ENCODE measurements at regions not wholly inside any gene's neighbourhood (a gene's known extent, or its start where the extent isn't known, plus 50 kb on each side); places are given as distances from the start of the nearest gene placed in this dataset.

GRCh38 chr3:30069056-30069455 lies 537.3 kb upstream of the TGFBR2 start:
- DNase-seq (ENCODE audit: low spot score): no peak

GRCh38 chr3:30073040-30073439 lies 533.4 kb upstream of the TGFBR2 start:
- DNase-seq (ENCODE audit: low spot score): no peak

GRCh38 chr3:30073622-30074021 lies 532.8 kb upstream of the TGFBR2 start:
- DNase-seq (ENCODE audit: low spot score): no peak

DNA sequence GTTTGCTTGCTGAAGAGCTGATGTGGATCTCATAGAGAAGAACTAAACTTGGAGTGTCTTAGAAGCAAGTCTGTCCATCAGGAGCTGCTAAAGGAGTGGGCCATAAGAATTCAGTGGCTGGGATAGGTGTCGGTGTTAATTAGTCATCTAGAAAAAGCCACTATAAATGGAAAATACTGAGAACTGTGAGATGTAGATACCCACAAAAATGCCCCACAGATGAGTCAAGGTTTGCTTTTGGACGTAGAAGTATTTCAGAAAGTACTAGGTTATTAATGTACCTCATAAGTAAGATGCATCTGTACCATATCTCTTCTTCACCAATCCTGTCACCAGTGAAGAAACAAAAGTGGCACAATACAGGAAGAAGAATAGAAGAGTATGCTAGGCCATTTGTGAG lies 530.9 kb upstream of the TGFBR2 start:
- DNase-seq (ENCODE audit: low spot score): no peak

- DNase-seq (ENCODE audit: low spot score): no peak
These were observed 529.5 kb upstream of the TGFBR2 start for GRCh38 chr3:30076899-30077298.

DNA sequence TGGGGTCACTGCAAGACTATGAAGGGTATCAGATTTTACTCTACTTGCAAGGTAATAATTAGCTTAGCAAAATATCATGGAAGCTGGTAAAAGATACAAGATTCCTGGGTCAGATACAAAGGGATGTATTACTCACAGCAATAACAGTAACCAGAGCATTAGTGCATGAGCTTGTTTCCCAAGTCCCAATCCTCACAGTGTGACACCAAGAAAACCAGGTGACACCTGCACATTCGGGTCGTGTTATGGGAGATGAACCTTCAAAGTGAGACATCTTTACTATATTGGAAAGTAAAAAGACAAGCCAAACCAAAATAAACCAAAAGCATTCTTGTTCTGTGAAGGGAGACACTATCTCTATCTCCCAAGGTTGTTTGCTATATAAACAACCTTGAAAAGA lies 528.7 kb upstream of the TGFBR2 start:
- DNase-seq (ENCODE audit: low spot score): no peak

GRCh38 chr3:30078736-30079135 lies 527.7 kb upstream of the TGFBR2 start:
- DNase-seq (ENCODE audit: low spot score): no peak

GRCh38 chr3:30081904-30082303 lies 524.5 kb upstream of the TGFBR2 start:
- no peak for DNase-seq (ENCODE audit: low spot score)

DNA sequence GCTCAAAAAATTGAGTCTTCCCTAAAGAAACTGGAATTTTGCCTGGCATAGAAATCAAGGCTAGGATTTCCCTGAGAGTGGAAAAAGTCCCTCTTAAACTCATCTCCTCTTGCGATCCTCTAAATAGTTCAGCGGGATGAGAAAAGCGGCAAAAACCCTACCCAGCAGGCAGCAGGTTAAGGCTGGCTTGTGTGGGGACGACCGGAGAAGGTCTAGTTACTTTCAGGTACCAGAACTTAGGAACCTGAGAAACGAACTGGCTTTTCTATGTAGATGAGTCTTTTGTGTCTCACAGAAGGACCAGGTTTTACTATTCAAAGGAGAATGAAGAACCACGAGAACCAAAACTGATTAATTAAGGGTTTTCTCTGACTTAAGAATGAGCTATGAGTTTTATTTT lies 523.7 kb upstream of the TGFBR2 start:
- no peak for DNase-seq (ENCODE audit: low spot score)

- no peak for DNase-seq (ENCODE audit: low spot score)
These were observed 523.1 kb upstream of the TGFBR2 start for GRCh38 chr3:30083315-30083714.

DNA sequence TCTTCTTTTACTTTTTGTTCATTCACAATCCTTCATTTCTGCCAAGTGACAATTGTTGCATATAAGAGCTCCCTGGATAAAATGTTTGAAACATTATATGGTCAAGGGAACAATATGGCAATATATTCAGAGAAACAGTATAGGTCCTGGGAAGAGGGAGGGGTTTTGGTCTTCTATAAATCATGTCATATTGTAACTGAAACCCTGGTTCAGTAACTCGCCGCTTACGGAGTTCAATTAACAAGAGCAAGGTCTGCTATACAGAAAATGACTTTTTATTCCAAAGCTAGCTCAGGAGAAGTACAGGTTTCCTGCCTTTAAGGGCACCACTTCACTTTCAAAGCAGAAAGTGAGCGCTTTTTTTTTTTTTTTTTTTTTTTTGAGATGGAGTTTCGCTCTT lies 522.1 kb upstream of the TGFBR2 start:
- no peak for DNase-seq (ENCODE audit: low spot score)

DNA sequence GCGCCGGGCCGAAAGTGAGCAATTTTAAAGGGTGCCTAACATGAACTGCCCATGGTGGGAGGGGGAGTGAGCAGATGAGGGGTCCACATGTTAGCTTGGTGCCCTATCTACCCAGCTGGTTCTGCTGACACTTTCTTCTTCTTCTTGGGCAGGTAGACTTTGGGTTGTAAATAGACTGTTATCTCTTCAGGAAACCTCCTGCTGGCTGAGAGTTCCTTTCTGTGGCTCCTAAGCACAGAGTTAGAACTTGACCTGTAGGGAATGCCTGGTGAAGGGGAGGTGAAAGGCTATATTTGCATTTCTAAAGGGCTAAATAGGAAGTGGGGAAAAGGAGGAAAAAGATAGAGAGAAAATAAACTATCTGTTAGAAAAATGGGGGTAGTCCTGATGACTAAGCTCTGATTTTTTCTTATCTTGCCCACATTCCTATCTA lies 521.4 kb upstream of the TGFBR2 start:
- DNase-seq (ENCODE audit: low spot score): no peak

DNA sequence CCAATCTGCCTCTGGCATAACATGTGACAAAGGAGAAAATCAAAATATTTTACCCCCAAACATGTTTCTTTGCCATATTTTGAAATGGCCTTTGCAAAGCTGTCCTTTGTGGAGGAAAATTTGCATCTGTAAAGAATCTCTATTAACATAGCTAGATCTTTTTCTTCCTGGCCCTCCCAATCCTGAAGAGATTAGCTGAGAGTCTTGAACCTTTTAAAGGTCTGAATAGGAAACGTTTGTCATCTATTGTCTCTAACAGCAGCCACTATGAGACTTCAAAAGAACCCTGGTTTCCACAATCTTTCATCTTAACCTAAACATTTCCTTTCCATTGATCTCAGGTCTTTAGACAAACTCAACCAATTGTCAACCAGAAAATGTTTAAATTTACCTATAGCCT lies 520.9 kb upstream of the TGFBR2 start:
- no peak for DNase-seq (ENCODE audit: low spot score)

- DNase-seq (ENCODE audit: low spot score): no peak
These were observed 514.7 kb upstream of the TGFBR2 start for GRCh38 chr3:30091686-30092085.

DNA sequence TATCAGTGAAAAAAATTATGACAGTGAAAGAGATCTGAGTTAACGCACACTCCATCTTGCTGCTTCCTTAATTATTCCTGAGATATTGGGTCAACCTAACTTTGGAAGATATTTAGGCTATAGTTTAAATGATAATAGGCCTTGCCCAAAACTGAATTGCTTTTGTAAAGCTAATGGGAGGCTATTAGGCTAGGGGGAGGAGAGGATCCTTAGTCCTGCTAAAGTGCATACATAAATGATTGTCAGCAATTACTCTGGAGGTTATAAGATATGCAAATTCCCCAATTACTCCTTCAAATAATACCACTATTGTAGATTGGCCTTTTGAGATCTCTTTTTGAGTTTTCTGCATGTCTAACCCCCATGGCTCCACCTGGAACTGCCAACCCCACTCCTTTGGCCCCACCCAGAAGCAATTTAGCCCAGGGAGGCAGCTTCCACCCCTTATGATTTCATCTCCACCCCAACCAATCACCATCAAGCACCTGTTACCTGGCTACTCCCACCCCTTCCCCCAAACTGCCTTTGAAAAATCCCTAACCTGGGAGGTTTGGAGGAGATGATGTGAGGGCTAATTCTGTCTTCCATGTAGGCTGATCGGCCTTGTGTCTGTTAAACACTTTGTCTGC lies 509.3 kb upstream of the TGFBR2 start:
- DNase-seq (ENCODE audit: low spot score): no peak

DNA sequence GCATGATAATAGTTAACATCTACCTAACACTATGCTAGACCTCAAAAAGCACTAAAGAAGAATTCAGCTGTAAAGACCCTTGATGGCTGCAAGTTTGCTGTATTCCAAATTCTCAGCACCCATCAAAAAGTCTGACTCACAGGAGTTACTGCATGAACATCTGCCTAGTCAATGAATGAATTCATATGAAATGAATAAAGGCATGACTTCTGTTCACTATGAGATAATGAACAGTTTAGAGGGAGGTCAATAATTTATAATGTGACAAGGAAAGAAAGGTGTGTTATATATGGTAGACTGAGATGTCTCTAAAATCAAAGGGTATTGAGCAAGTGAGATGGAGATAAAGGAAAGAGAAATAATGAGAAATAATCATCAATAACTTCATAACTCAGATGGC lies 508.2 kb upstream of the TGFBR2 start:
- no peak for DNase-seq (ENCODE audit: low spot score)

GRCh38 chr3:30098653-30099455 lies 507.5 kb upstream of the TGFBR2 start:
- DNase-seq (ENCODE audit: low spot score): no peak

DNA sequence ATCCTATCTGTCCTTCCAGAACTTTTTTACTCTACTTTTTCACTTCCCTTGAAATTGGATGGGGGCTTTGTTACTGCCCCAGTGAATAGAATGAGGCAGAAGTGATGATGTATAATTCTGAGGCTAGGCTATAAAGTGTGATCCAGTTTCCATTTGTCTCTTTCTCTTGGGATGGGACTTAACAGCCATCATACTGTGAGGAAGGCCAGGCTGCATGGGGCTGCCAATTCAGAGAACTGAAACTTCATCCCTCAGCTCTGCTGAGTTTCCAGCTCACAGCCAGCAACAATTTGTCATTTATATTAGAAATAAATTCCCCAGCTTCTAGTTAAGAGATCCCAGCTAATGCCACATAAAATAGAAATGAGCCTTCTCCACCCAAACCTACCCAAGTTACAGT lies 504.0 kb upstream of the TGFBR2 start:
- no peak for DNase-seq (ENCODE audit: low spot score)

GRCh38 chr3:30103186-30103585 lies 503.2 kb upstream of the TGFBR2 start:
- no peak for DNase-seq (ENCODE audit: low spot score)

GRCh38 chr3:30107531-30107930 lies 498.9 kb upstream of the TGFBR2 start:
- DNase-seq (ENCODE audit: low spot score): no peak

- no peak for DNase-seq (ENCODE audit: low spot score)
These were observed 494.0 kb upstream of the TGFBR2 start for GRCh38 chr3:30112411-30112810.

DNA sequence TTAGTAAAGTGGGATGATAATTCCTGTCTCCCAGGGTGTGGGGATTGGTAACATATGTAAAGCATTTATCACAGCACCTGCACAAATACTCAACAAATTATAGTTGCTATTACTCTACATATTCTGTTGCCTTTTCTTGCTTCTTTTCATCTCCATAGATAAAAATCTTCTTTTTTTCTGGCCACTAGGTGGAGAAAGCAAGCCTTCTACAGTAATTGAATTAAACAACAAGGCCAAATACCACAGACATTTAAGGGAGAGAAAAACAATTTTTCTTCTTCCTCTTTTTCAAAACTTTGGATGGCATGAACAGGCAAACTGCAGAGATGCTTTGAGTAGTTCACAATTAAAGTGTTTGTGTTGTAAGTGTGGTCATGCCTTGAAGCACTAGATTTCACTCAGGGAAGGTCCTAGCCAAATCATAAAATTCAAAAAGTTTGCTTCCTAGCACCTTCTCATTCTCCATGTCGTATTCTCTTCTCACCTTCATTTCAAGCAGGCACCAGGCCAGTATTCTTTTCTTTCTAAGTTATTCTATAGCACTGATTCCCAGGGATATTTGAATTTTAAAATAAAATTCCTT lies 493.4 kb upstream of the TGFBR2 start:
- DNase-seq (ENCODE audit: low spot score): no peak

DNA sequence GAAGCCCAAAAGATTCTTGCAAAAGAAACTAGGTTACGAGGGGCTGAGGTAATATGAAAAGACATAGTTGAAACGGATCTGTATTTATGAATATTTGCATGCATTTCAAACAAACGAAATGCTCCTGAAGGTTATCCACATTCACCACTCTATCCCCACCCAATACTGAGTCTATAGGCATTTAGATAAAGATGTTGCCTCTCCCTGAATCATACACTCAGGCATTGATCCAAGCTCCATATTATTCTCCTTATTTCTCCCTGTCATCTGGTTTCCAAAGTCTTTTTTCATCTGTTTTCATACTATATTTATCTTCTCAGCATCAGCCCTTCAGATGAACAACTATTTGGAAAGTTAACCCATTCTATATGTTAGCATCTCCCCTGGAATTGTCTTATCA lies 492.5 kb upstream of the TGFBR2 start:
- DNase-seq (ENCODE audit: low spot score): no peak

- DNase-seq (ENCODE audit: low spot score): no peak
These were observed 491.5 kb upstream of the TGFBR2 start for GRCh38 chr3:30114918-30115317.

All from HuH-7.5 (cell line).